IPS-18c (cell line): ENCODE measurements at regions not wholly inside any gene's neighbourhood (a gene's known extent, or its start where the extent isn't known, plus 50 kb on each side); places are given as distances from the start of the nearest gene placed in this dataset.
"Not testable (repeated sequence)": the region's sequence is repeated elsewhere in the genome, so short reads cannot be mapped to it uniquely, and the experiment has no call there.

Source experiments
- H3K4me3 ChIP-seq: 2 replicates; pipeline ENCODE4 v1.7.0; 2013; ENCODE audit warnings: low read depth, mild to moderate bottlenecking, low read length, moderate library complexity; ENCODE audit not compliant: insufficient read depth
- H3K9me3 ChIP-seq: one replicate; pipeline ENCODE4 v1.6.1; 2013; ENCODE audit warnings: mild to moderate bottlenecking, low read length, moderate library complexity; ENCODE audit not compliant: control insufficient read depth, insufficient read depth

- Histone ChIP-seq H3K9me3 (no peaks in the 10 kb centered on the region), H3K4me3 (no peak overlapping the region)
These were observed 371.0 kb downstream of the PRELID2 start for GRCh38 chr5:145464171-145464570.

GRCh38 chr5:145463634-145464033, 371.5 kb downstream of the PRELID2 start:
- Histone ChIP-seq H3K4me3 (no peak overlapping the region), H3K9me3 (no peaks in the 10 kb centered on the region)

- Histone ChIP-seq H3K9me3 (no peaks in the 10 kb centered on the region), H3K4me3 (no peak overlapping the region)
These were observed 372.6 kb downstream of the PRELID2 start for GRCh38 chr5:145462525-145462924.

GRCh38 chr5:145450286-145450885, 384.8 kb downstream of the PRELID2 start:
- Histone ChIP-seq H3K4me3 (no peak overlapping the region), H3K9me3 (no peaks in the 10 kb centered on the region)

GRCh38 chr5:145449794-145450193, 385.3 kb downstream of the PRELID2 start:
- no peak overlapping the region for H3K4me3 ChIP-seq
- H3K9me3 ChIP-seq, result no peaks in the 10 kb centered on the region

- H3K9me3 ChIP-seq, H3K4me3 ChIP-seq: not testable (repeated sequence)
These were observed 388.3 kb downstream of the PRELID2 start for GRCh38 chr5:145446875-145447274.

- Histone ChIP-seq H3K9me3 (no peaks in the 10 kb centered on the region), H3K4me3 (no peak overlapping the region)
These were observed 388.7 kb downstream of the PRELID2 start for GRCh38 chr5:145446412-145446811.

- H3K4me3 ChIP-seq, result no peak overlapping the region
- no peaks in the 10 kb centered on the region for H3K9me3 ChIP-seq
These were observed 390.1 kb downstream of the PRELID2 start for GRCh38 chr5:145445027-145445426.

GRCh38 chr5:145443964-145444363, 391.2 kb downstream of the PRELID2 start:
- Histone ChIP-seq H3K4me3 (no peak overlapping the region), H3K9me3 (no peaks in the 10 kb centered on the region)

GRCh38 chr5:145443366-145443765, 391.8 kb downstream of the PRELID2 start:
- H3K9me3 ChIP-seq, result no peaks in the 10 kb centered on the region
- no peak overlapping the region for H3K4me3 ChIP-seq

GRCh38 chr5:145442661-145443060, 392.5 kb downstream of the PRELID2 start:
- not testable (repeated sequence) for H3K4me3 ChIP-seq

GRCh38 chr5:145441228-145441627, 393.9 kb downstream of the PRELID2 start:
- H3K4me3 ChIP-seq, result no peak overlapping the region
- H3K9me3 ChIP-seq, result no peaks in the 10 kb centered on the region

More at GRCh38 chr5:145442661-145443060, 392.5 kb downstream of the PRELID2 start:
- H3K9me3 ChIP-seq, result not testable (repeated sequence)

GRCh38 chr5:145437627-145438026, 397.5 kb downstream of the PRELID2 start:
- Histone ChIP-seq H3K9me3 (no peaks in the 10 kb centered on the region), H3K4me3 (no peak overlapping the region)

GRCh38 chr5:145433077-145433476, 402.1 kb downstream of the PRELID2 start:
- no peak overlapping the region for H3K4me3 ChIP-seq
- H3K9me3 ChIP-seq, result no peaks in the 10 kb centered on the region

- Histone ChIP-seq H3K9me3 (peaks cover 2% of the 10 kb centered on the region), H3K4me3 (no peak overlapping the region)
These were observed 406.0 kb downstream of the PRELID2 start for GRCh38 chr5:145429170-145429569.

- Histone ChIP-seq H3K9me3 (peaks cover 8% of the 10 kb centered on the region), H3K4me3 (no peak overlapping the region)
These were observed 427.1 kb downstream of the PRELID2 start for GRCh38 chr5:145408048-145408341.

GRCh38 chr5:145407300-145408047, 427.7 kb downstream of the PRELID2 start:
- Histone ChIP-seq H3K4me3 (no peak overlapping the region), H3K9me3 (peaks cover 8% of the 10 kb centered on the region)

- Histone ChIP-seq H3K9me3 (peaks cover 2% of the 10 kb centered on the region), H3K4me3 (no peak overlapping the region)
These were observed 431.1 kb downstream of the PRELID2 start for GRCh38 chr5:145403992-145404391.

GRCh38 chr5:145396888-145397287, 438.3 kb downstream of the PRELID2 start:
- Histone ChIP-seq H3K9me3 (peaks cover 2% of the 10 kb centered on the region), H3K4me3 (no peak overlapping the region)
